ENCODE measurements at regions not wholly inside any gene's neighbourhood (a gene's known extent, or its start where the extent isn't known, plus 50 kb on each side); places are given as distances from the start of the nearest gene placed in this dataset.

GRCh38 chr5:19189176-19189575 is 798.8 kb downstream of the CDH18 start:
- TF ChIP-seq CTCF (IDR thresholded peaks at IDR 0.05): no peak
- no peak overlapping the region for H3K27ac Mint-ChIP-seq
- H3K9me3 Mint-ChIP-seq: peaks cover 14% of the 10 kb centered on the region
- DNase-seq: no peak
- no peaks in the 10 kb centered on the region for H3K27me3 Mint-ChIP-seq (ENCODE audit: insufficient read depth)
- H3K4me1 Mint-ChIP-seq (ENCODE audit: low read depth): no peaks in the 10 kb centered on the region
- no peak overlapping the region for H3K4me3 Mint-ChIP-seq
- no peaks in the 10 kb centered on the region for H3K36me3 Mint-ChIP-seq (ENCODE audit: low read depth)

GRCh38 chr5:19193631-19194030 is 794.4 kb downstream of the CDH18 start:
- Mint-ChIP-seq H3K36me3 (ENCODE audit: low read depth) (no peaks in the 10 kb centered on the region), H3K27ac (no peak overlapping the region), H3K4me1 (ENCODE audit: low read depth) (no peaks in the 10 kb centered on the region), H3K9me3 (peaks cover 4% of the 10 kb centered on the region; the same call in 1 of the 2 replicates), H3K4me3 (no peak overlapping the region), H3K27me3 (ENCODE audit: insufficient read depth) (no peaks in the 10 kb centered on the region)
- TF ChIP-seq CTCF (IDR thresholded peaks at IDR 0.05): no peak
- no peak for DNase-seq

- H3K27me3 Mint-ChIP-seq (ENCODE audit: insufficient read depth): no peaks in the 10 kb centered on the region
- no peak for TF ChIP-seq CTCF (IDR thresholded peaks at IDR 0.05)
- H3K4me3 Mint-ChIP-seq: no peak overlapping the region
- no peak overlapping the region for H3K27ac Mint-ChIP-seq
- peaks cover 14% of the 10 kb centered on the region for H3K9me3 Mint-ChIP-seq
- no peak for DNase-seq
- no peaks in the 10 kb centered on the region for H3K4me1 Mint-ChIP-seq (ENCODE audit: low read depth)
- H3K36me3 Mint-ChIP-seq (ENCODE audit: low read depth): no peaks in the 10 kb centered on the region
These were observed 791.4 kb downstream of the CDH18 start for GRCh38 chr5:19196631-19197030.

- TF ChIP-seq CTCF (IDR thresholded peaks at IDR 0.05): no peak
- Mint-ChIP-seq H3K4me1 (ENCODE audit: low read depth) (no peaks in the 10 kb centered on the region), H3K4me3 (no peak overlapping the region), H3K27ac (no peak overlapping the region), H3K36me3 (ENCODE audit: low read depth) (no peaks in the 10 kb centered on the region), H3K27me3 (ENCODE audit: insufficient read depth) (no peaks in the 10 kb centered on the region), H3K9me3 (peaks cover 21% of the 10 kb centered on the region)
- DNase-seq: no peak
These were observed 787.7 kb downstream of the CDH18 start for GRCh38 chr5:19200251-19200650.

GRCh38 chr5:19208397-19208796 is 779.6 kb downstream of the CDH18 start:
- Mint-ChIP-seq H3K27me3 (ENCODE audit: insufficient read depth) (no peaks in the 10 kb centered on the region), H3K27ac (no peak overlapping the region), H3K36me3 (ENCODE audit: low read depth) (no peaks in the 10 kb centered on the region), H3K4me1 (ENCODE audit: low read depth) (no peaks in the 10 kb centered on the region), H3K9me3 (peaks cover 60% of the 10 kb centered on the region), H3K4me3 (no peak overlapping the region)
- DNase-seq: no peak
- TF ChIP-seq CTCF (IDR thresholded peaks at IDR 0.05): no peak

GRCh38 chr5:19210886-19211285 is 777.1 kb downstream of the CDH18 start:
- Mint-ChIP-seq H3K4me3 (no peak overlapping the region), H3K4me1 (ENCODE audit: low read depth) (no peaks in the 10 kb centered on the region), H3K9me3 (peaks cover 60% of the 10 kb centered on the region), H3K27me3 (ENCODE audit: insufficient read depth) (no peaks in the 10 kb centered on the region), H3K36me3 (ENCODE audit: low read depth) (no peaks in the 10 kb centered on the region), H3K27ac (no peak overlapping the region)
- no peak for TF ChIP-seq CTCF (IDR thresholded peaks at IDR 0.05)
- no peak for DNase-seq
